ENCODE measurements at regions not wholly inside any gene's neighbourhood (a gene's known extent, or its start where the extent isn't known, plus 50 kb on each side); places are given as distances from the start of the nearest gene placed in this dataset.
"Not testable (repeated sequence)": the region's sequence is repeated elsewhere in the genome, so short reads cannot be mapped to it uniquely, and the experiment has no call there.

- no peak for TF ChIP-seq CTCF (IDR thresholded peaks at IDR 0.05; ENCODE audit: control insufficient read depth, insufficient read depth, low read depth, low read length, missing control alignments)
- H3K4me3 ChIP-seq (ENCODE audit: control insufficient read depth, low read depth, low read length), result no peak overlapping the region
- no peak for DNase-seq (ENCODE audit: low read depth)
Observed at GRCh38 chr3:168684519-168684918, 588.8 kb upstream of the GOLIM4 start.

- no peak for TF ChIP-seq CTCF (IDR thresholded peaks at IDR 0.05; ENCODE audit: control insufficient read depth, insufficient read depth, low read depth, low read length, missing control alignments)
- no peak overlapping the region for H3K4me3 ChIP-seq (ENCODE audit: control insufficient read depth, low read depth, low read length)
- no peak for DNase-seq (ENCODE audit: low read depth)
Observed at GRCh38 chr3:168678730-168679129, 583.0 kb upstream of the GOLIM4 start.

- no peak for DNase-seq (ENCODE audit: low read depth)
- H3K4me3 ChIP-seq (ENCODE audit: control insufficient read depth, low read depth, low read length), result no peak overlapping the region
- TF ChIP-seq CTCF (IDR thresholded peaks at IDR 0.05; ENCODE audit: control insufficient read depth, insufficient read depth, low read depth, low read length, missing control alignments), result no peak
Observed at GRCh38 chr3:168671091-168671490, 575.4 kb upstream of the GOLIM4 start.

- H3K4me3 ChIP-seq (ENCODE audit: control insufficient read depth, low read depth, low read length); DNase-seq (ENCODE audit: low read depth): not testable (repeated sequence)
Observed at GRCh38 chr3:168660879-168661657, 565.3 kb upstream of the GOLIM4 start.

GRCh38 chr3:168659015-168659414 lies 563.3 kb upstream of the GOLIM4 start:
- no peak for DNase-seq (ENCODE audit: low read depth)
- H3K4me3 ChIP-seq (ENCODE audit: control insufficient read depth, low read depth, low read length), result no peak overlapping the region
- TF ChIP-seq CTCF (IDR thresholded peaks at IDR 0.05; ENCODE audit: control insufficient read depth, insufficient read depth, low read depth, low read length, missing control alignments), result no peak

- no peak overlapping the region for H3K4me3 ChIP-seq (ENCODE audit: control insufficient read depth, low read depth, low read length)
- DNase-seq (ENCODE audit: low read depth), result no peak
- no peak for TF ChIP-seq CTCF (IDR thresholded peaks at IDR 0.05; ENCODE audit: control insufficient read depth, insufficient read depth, low read depth, low read length, missing control alignments)
Observed at GRCh38 chr3:168655611-168656010, 559.9 kb upstream of the GOLIM4 start.

GRCh38 chr3:168654700-168655099 lies 559.0 kb upstream of the GOLIM4 start:
- no peak for DNase-seq (ENCODE audit: low read depth)
- no peak for TF ChIP-seq CTCF (IDR thresholded peaks at IDR 0.05; ENCODE audit: control insufficient read depth, insufficient read depth, low read depth, low read length, missing control alignments)
- H3K4me3 ChIP-seq (ENCODE audit: control insufficient read depth, low read depth, low read length), result no peak overlapping the region
